ENCODE measurements at regions not wholly inside any gene's neighbourhood (a gene's known extent, or its start where the extent isn't known, plus 50 kb on each side); places are given as distances from the start of the nearest gene placed in this dataset.

GRCh38 chr16:64866021-64866420, 255.8 kb downstream of the CDH11 start:
- TF ChIP-seq CTCF (IDR thresholded peaks at IDR 0.05) (no peak), POLR2A (IDR thresholded peaks at IDR 0.05) (no peak)

Data from uterus (tissue), 2 donors.